Thyroid gland (tissue), 4 donors: ENCODE measurements at regions not wholly inside any gene's neighbourhood (a gene's known extent, or its start where the extent isn't known, plus 50 kb on each side); places are given as distances from the start of the nearest gene placed in this dataset.

Source experiments
- DNase-seq, 2 donors: peaks; one replicate each; pipeline ENCODE4 v3.0.0-alpha.2; 2019
- H3K27ac ChIP-seq, 3 donors: fragments of 200-600 bp; sonication (generic); 1 replicate in 2 of 3; 2 replicates in 1 of 3; pipeline ENCODE4 v1.5.1; 2016 to 2019; ENCODE audit warnings: mild to moderate bottlenecking in 1 of 3, moderate library complexity in 1 of 3
- H3K27me3 ChIP-seq: fragments of 200-600 bp; sonication (generic); one replicate; pipeline ENCODE4 v1.5.1; 2019
- H3K36me3 ChIP-seq, 2 donors: fragments of 200-600 bp; sonication (generic); one replicate each; pipeline ENCODE4 v1.5.1; 2016 to 2019
- H3K4me1 ChIP-seq, 2 donors: fragments of 200-600 bp; sonication (generic); one replicate each; pipeline ENCODE4 v1.5.1; 2017 to 2019
- H3K4me3 ChIP-seq, 3 donors: fragments of 200-600 bp; sonication (generic); replicated peaks in 1 of 3; 1 replicate in 2 of 3; 2 replicates in 1 of 3; pipeline ENCODE4 v1.5.1; 2016; ENCODE audit warnings: mild to moderate bottlenecking in 1 of 3
- H3K9me3 ChIP-seq: fragments of 200-600 bp; sonication (generic); one replicate; pipeline ENCODE4 v1.5.1; 2017
- POLR2A ChIP-seq, 2 donors: fragments of 450-650 bp; IDR thresholded peaks; one replicate each; pipeline ENCODE4 v1.6.1; 2017; ENCODE audit warnings: antibody characterized with exemption in 2 of 2, mild to moderate bottlenecking in 2 of 2, moderate library complexity in 1 of 2
- WGBS, 2 donors: methylation state at CpG; one replicate each; pipeline ENCODE4 v1.1.5; 2017; 5-methylcytosine and 5-hydroxymethylcytosine counted together
- intact Hi-C: fragments of 100-400 bp; cut with DNase I; formaldehyde crosslinking; loops from one replicate; pipeline ENCODE4 v1.15.1; 2023
- TF ChIP-seq, protein P1 (sequence below), 6 experiments: fragments of 200-600 bp in 3 of 6; fragments of 450-650 bp in 3 of 6; sonication (generic) in 3 of 6; IDR thresholded peaks; one replicate each; pipeline ENCODE4 v1.5.1; 2016 to 2019; ENCODE audit warnings: antibody characterized with exemption in 6 of 6, mild to moderate bottlenecking in 2 of 6, inconsistent platforms in 1 of 6, moderate library complexity in 1 of 6

DNA sequence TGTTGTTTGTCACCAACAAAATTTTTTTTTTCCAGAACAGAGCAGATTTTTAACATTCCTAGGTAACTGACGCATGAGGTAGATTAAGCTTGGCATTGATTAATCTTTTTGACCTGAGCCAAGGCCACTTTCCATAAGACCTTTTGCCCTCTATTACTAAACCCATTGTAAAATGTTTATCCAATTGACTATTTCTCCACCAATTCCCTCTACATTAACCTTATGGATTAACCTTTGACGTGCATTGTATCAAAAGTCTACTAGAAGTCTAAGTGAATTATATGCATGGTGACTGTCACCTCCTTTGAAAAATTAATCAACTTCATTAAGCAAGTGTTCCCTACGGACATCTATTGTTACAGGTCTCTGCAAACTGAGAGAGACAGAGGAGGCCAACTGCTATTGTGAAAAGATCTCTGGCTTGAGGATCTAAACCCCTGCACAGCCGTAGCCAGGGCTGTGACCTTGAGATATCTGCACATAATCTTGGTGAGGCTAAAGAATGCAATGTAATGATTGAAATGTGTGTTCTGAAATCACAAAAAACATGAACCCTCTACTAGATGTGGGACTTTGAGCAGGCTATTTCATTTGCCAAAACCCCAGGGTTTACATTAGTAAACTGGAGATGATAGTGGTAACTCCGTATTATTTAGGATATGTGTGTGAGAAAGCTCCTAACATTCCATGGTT, 632.2 kb downstream of the TLR4 start:
- Histone ChIP-seq H3K27ac (no peak overlapping the region), H3K9me3 (no peaks in the 10 kb centered on the region), H3K4me3 (no peak overlapping the region), H3K36me3 (no peaks in the 10 kb centered on the region), H3K4me1 (no peaks in the 10 kb centered on the region), H3K27me3 (no peaks in the 10 kb centered on the region)
- WGBS, 2 donors: 69 to 70% methylated on average over 5 of the region's 5 CpGs
- intact Hi-C loops: no loop called here
- no peak for DNase-seq
- TF ChIP-seq, protein P1, sequence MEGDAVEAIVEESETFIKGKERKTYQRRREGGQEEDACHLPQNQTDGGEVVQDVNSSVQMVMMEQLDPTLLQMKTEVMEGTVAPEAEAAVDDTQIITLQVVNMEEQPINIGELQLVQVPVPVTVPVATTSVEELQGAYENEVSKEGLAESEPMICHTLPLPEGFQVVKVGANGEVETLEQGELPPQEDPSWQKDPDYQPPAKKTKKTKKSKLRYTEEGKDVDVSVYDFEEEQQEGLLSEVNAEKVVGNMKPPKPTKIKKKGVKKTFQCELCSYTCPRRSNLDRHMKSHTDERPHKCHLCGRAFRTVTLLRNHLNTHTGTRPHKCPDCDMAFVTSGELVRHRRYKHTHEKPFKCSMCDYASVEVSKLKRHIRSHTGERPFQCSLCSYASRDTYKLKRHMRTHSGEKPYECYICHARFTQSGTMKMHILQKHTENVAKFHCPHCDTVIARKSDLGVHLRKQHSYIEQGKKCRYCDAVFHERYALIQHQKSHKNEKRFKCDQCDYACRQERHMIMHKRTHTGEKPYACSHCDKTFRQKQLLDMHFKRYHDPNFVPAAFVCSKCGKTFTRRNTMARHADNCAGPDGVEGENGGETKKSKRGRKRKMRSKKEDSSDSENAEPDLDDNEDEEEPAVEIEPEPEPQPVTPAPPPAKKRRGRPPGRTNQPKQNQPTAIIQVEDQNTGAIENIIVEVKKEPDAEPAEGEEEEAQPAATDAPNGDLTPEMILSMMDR (IDR thresholded peaks at IDR 0.05): no peak
- TF ChIP-seq POLR2A (IDR thresholded peaks at IDR 0.05): no peak

- Histone ChIP-seq H3K9me3 (no peaks in the 10 kb centered on the region), H3K4me3 (no peak overlapping the region), H3K4me1 (no peaks in the 10 kb centered on the region), H3K27ac (no peak overlapping the region), H3K27me3 (no peaks in the 10 kb centered on the region), H3K36me3 (no peaks in the 10 kb centered on the region)
- intact Hi-C loops: no loop called here
- 67 to 76% methylated on average over 2 of the region's 2 CpGs for WGBS, 2 donors
- DNase-seq: no peak
- TF ChIP-seq, protein P1 (IDR thresholded peaks at IDR 0.05): no peak
- TF ChIP-seq POLR2A (IDR thresholded peaks at IDR 0.05): no peak
These were observed 632.7 kb downstream of the TLR4 start for GRCh38 chr9:118336943-118337330.

GRCh38 chr9:118360036-118360435, 655.8 kb downstream of the TLR4 start:
- no peak overlapping the region for H3K27ac ChIP-seq
- no peaks in the 10 kb centered on the region for H3K36me3 ChIP-seq
- TF ChIP-seq, protein P1 (IDR thresholded peaks at IDR 0.05): no peak
- TF ChIP-seq POLR2A (IDR thresholded peaks at IDR 0.05): no peak
- no peaks in the 10 kb centered on the region for H3K27me3 ChIP-seq
- no peak for DNase-seq
- no peaks in the 10 kb centered on the region for H3K9me3 ChIP-seq
- 83 to 85% methylated on average over 4 of the region's 4 CpGs for WGBS, 2 donors
- no peak overlapping the region for H3K4me3 ChIP-seq
- H3K4me1 ChIP-seq: no peaks in the 10 kb centered on the region
- intact Hi-C loops: no loop called here

DNA sequence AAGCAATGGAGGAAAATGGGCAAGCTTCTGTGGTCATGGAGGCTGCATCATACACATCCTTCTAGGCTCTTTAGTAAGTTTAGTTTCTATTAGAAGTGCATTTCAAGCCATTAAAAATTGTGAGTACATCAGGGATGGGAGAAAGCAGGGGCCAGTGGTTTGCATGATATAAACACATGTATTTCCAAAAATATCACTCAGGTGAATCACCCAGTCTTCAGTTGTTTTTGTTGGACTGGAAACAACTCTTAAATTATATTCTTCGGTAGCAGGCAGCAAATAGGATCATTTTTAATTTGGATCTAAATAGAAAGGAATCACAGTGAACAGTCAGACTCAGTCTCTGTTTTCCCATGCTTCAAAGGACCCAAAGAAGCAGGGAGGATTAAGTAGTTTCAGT, 657.9 kb downstream of the TLR4 start:
- Histone ChIP-seq H3K9me3 (no peaks in the 10 kb centered on the region), H3K4me3 (no peak overlapping the region), H3K27me3 (no peaks in the 10 kb centered on the region), H3K36me3 (no peaks in the 10 kb centered on the region), H3K4me1 (no peaks in the 10 kb centered on the region), H3K27ac (no peak overlapping the region)
- TF ChIP-seq POLR2A (IDR thresholded peaks at IDR 0.05): no peak
- TF ChIP-seq, protein P1 (IDR thresholded peaks at IDR 0.05): no peak
- DNase-seq: no peak
- 73 to 77% methylated on average over 1 of the region's 1 CpG for WGBS, 2 donors
- intact Hi-C loops: no loop called here

DNA sequence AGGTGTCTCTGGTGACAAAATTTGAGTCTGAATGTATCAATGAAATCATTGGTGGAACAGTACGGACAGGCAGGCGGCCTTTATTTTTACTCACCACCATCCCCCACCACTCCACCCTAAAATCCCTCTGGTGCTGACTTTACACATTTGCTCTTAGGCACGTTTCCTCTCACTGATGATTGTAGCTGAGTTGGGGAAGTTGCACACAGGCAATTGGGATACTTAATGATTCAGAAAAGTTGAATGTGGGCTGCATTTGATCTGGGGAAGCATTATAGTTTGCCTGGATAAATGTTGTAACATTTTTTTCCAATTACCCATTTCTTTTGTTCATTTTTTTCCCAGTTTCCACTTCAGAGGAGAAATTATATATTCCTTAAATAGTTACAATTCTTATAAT, 658.4 kb downstream of the TLR4 start:
- intact Hi-C loops: no loop called here
- Histone ChIP-seq H3K36me3 (no peaks in the 10 kb centered on the region), H3K4me1 (no peaks in the 10 kb centered on the region), H3K27ac (no peak overlapping the region), H3K27me3 (no peaks in the 10 kb centered on the region), H3K9me3 (no peaks in the 10 kb centered on the region), H3K4me3 (no peak overlapping the region)
- 62 to 70% methylated on average over 3 of the region's 3 CpGs for WGBS, 2 donors
- DNase-seq: no peak
- no peak for TF ChIP-seq POLR2A (IDR thresholded peaks at IDR 0.05)
- TF ChIP-seq, protein P1 (IDR thresholded peaks at IDR 0.05): no peak
